ENCODE measurements at regions not wholly inside any gene's neighbourhood (a gene's known extent, or its start where the extent isn't known, plus 50 kb on each side); places are given as distances from the start of the nearest gene placed in this dataset.

DNA sequence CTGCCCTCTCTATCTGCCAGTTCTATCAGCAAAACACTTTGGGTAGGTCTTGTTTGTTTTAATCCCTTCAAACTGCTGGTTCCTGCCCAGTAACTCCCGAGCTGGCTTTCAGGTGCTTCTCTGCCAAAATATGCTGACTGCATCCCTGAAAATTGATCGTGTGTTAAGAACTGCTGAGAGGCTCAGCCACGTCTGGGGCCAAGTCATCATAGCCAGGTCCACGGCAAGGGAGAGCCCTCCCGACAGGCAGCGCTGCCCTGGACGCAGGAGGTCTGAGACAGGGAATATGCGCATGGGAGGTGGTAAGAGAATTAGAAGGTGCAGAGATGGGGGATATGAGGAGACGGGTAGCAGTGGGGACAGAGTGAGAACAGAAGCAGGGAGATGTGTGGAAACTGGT is 179.7 kb upstream of the TOPAZ1 start:
- no peak for TF ChIP-seq GATA3 (IDR thresholded peaks at IDR 0.05; ENCODE audit: low read depth, low read length)
- TF ChIP-seq GATA2 (IDR thresholded peaks at IDR 0.05; ENCODE audit: low read depth, low read length), result no peak

DNA sequence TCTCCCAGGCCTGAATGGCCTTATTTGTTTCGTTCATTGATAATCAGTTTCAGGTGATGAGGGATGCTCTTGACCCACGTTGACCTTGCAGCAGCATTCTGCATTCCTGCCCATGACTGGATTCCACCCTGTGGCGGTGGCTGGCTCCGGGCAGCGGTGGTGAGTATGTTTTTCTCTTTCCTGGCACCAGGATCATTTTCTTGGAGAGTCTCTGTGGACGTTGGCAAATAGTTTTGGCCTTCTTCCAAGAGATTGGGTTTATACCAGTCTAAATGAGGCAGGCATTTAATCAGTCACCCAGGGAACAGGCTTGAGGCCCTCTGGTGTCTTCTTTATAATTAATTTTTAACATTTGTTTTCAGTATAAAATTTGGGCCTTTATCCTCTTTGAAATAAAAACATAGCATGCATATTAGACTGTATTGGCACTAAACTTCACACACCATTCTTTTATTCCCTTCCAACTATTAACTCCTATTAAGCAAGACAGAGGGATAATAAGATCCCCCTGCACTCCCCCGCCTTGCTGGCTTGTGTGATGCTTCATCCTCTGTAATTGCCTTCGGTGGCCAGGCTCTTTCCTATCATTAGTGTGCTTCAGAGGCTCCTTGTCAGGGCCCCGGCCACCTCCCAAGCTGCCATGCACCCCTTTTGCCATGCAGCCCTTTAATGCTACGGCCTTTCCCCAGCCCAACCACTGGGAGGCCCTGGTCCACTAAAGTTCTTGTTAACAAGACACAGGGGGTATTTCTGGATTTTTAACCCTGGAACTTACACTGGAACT is 176.2 kb upstream of the TOPAZ1 start:
- TF ChIP-seq GATA2 (IDR thresholded peaks at IDR 0.05; ENCODE audit: low read depth, low read length), result peak; percentile 56; the same call in 1 of the 2 replicates
- TF ChIP-seq GATA3 (IDR thresholded peaks at IDR 0.05; ENCODE audit: low read depth, low read length), result no peak

DNA sequence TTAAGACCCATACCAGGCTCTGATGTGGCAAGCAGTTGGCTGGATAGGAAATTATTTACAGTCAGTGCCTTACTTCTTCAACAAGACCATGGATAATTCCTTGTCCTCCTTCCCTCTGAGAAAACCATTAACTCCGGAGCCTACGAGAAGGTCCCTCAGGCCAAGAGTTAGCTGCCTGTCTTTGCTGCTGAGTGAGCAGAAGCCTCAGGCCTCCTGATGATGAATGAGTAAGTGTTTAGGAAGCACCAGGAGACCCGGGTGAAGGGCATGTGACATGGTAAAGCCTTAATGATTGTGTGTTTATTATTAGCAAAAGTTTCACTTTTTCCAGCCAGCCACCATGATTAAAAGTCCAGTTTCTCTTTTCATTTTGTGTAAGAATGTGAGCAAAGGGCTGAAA is 174.9 kb upstream of the TOPAZ1 start:
- no peak for TF ChIP-seq GATA2 (IDR thresholded peaks at IDR 0.05; ENCODE audit: low read depth, low read length)
- TF ChIP-seq GATA3 (IDR thresholded peaks at IDR 0.05; ENCODE audit: low read depth, low read length), result no peak

DNA sequence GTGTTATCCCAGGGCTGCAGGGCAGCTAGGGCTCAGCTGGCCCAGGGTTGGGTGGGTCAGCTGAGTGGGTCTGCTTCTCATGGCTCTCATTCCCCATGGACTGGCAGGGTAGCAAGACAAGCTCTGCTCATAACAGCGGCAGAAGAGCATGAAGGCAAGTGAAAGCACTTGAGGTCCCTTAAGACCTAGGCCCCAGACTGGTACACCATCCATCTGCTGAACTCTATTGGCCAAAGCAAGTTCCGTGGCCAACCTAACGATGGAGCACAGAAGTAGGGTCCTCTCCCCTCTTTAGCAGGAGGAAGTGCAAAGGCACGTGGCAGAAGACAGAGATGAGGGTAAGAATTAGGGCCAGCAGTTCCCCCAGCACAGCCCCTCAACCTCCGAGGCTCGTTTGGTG is 174.3 kb upstream of the TOPAZ1 start:
- no peak for TF ChIP-seq GATA3 (IDR thresholded peaks at IDR 0.05; ENCODE audit: low read depth, low read length)
- no peak for TF ChIP-seq GATA2 (IDR thresholded peaks at IDR 0.05; ENCODE audit: low read depth, low read length)

DNA sequence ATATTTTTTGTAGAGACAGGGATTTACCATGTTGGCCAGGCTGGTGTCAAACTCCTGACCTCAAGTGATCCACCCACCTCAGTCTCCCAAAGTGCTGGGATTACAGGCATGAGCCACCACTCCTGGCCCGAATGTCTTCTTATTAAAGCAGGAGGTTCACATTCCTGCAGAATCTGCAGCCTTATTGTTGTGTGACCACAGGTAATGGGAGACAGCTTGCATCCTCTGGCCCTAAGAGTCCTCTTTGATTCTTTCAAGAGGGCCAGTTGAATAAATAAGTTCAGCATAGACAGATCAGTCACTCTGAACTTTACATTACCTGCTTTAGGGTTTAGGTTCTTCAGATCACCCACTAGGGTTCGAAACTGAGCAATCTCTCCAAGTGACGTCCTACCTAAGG is 172.9 kb upstream of the TOPAZ1 start:
- TF ChIP-seq GATA2 (IDR thresholded peaks at IDR 0.05; ENCODE audit: low read depth, low read length), result no peak
- no peak for TF ChIP-seq GATA3 (IDR thresholded peaks at IDR 0.05; ENCODE audit: low read depth, low read length)

DNA sequence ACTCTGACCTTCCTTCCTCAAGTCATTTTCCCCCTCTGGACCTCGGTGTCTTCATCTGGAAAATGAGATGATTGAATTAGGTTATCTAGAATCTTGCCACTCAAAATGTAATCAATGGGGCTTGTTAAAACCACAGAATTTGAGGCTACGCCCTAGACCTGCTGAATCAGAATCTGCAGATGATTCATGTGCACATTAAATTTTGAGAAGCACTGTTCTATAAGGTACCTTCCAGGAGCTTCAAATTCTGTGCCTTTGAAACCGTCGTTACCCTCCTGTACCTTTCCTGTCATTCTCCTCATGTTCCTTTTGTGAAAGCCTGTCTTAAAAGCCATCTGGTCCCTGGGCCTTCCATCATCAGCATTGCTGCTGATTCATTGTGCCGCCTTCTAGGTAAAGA is 172.4 kb upstream of the TOPAZ1 start:
- no peak for TF ChIP-seq GATA2 (IDR thresholded peaks at IDR 0.05; ENCODE audit: low read depth, low read length)
- no peak for TF ChIP-seq GATA3 (IDR thresholded peaks at IDR 0.05; ENCODE audit: low read depth, low read length)

DNA sequence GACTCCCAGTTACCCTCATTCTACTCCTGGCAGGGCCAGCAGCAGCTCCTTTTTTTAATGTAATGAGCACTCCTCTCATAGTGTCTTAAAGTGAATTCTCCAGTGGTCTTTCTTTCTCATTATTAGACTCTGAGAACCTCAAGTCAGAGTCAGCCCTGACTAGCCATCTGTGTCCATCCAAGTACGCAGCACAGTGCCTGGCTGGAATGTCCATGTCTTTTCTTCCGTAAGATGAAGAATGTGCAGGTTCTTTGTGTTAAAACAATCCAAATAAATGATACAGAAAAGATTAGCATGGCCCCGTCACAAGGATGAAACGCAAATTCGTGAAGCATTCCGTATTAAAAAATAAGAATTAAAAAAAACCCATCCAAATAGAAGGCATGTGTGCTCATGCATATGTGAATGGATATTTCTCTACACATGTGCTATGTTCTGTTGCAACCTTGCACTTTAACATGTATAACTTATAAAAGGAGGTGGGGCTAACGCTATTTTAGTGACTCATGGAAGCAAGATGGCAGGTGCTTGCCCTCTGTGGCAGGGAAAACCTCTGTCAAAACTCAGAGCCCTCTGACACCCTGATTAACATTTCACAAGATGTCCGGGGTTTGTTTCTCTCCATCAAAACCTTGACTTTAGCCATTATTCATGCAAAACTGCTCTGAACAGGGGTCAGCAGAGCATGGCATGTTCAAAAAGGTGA is 170.7 kb upstream of the TOPAZ1 start:
- TF ChIP-seq GATA3 (IDR thresholded peaks at IDR 0.05; ENCODE audit: low read depth, low read length) (no peak), GATA2 (IDR thresholded peaks at IDR 0.05; ENCODE audit: low read depth, low read length) (no peak)

DNA sequence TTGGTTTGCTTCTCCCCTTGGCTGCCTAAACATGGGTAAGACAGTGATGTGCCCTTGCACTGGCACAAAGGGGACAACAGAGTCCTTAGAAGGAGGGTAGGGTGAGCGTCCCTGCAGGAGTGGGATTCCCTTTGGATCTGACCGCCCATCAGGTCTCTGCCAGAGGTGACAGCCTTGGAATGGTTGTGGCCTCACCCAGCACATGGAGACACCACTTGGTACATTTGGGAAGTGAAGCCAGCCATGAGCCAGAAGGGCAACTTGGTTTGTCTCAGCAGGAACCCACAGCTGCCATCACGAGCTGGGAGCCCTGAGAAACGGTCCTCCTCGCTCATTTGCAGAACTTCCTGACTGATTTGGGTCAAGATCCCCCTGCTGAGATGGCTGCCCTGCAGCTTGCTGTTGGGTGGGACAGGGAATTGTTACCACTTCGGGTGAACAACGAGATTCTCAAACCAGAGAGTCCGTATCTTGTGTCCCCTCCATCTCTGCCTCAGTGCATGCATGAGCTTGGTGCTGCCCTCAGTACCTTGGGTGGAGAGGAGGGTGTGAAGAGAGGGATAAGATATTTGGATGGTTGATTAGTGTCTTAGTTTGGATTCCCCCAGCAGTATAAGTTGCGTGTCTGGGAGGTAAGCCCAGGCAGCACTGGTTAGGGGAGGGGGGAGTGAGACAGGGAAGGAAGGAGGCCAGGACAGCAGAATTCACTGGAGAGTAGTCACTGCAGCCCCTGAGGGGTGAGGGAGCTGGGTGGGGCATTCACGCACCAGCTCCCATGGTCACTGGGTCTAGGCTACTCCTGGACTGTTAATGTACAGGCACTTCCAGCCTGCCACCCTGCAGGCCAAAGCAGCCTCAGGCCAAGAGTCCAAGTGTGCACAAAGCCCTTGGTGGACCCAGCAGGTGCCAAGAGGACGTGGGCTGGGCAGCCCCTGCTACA is 168.8 kb upstream of the TOPAZ1 start:
- TF ChIP-seq GATA2 (IDR thresholded peaks at IDR 0.05; ENCODE audit: low read depth, low read length) (no peak), GATA3 (IDR thresholded peaks at IDR 0.05; ENCODE audit: low read depth, low read length) (no peak)

DNA sequence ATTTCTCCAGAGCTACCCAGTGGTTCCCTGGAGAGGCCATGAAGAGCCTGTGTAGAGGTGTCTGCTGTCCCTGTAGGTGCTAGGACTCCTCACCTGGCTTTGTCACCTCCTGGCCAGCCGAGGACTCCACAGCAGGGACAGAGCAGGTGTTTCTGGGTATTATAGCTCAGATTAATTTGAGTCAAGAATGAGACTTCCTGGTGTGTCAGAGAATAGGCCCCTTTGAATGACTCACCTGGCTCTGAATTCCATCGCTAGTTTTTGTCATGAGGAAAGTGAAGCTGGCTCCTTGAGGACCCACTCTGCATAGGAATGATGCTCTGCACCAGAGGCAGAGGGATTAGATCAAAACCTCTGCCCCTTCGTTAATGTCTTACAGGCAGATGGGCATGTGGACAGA is 167.5 kb upstream of the TOPAZ1 start:
- TF ChIP-seq GATA2 (IDR thresholded peaks at IDR 0.05; ENCODE audit: low read depth, low read length) (no peak), GATA3 (IDR thresholded peaks at IDR 0.05; ENCODE audit: low read depth, low read length) (no peak)

DNA sequence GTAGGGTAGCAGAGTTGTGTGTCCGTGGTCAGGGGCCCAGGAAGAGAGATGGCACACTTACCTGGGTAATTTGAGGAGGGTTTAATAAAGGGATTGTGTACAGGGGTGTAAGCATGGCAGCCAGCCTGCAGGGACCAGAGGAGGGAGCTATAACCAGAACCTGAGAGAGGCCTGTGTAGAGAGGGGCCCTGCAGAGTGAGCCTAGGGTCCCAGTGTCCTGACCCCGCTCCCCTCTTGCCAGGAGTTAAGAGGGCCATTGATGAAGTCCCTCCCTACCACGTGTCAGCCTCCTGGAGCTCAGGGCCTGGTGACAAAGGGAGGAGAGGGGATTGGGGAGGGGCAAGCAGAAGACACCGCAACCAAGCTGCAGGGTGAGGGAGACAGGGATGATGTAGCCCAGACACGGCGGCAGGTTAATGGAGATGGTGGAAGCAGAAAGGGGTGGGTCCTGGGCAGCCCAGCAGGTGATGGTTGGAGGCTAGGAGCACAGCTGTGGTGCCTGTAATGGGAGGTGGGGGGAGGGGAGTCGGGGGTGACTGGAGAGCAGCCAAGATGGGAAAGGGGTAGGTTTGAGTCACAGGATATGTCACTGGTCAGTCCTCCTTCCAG is 165.4 kb upstream of the TOPAZ1 start:
- TF ChIP-seq GATA2 (IDR thresholded peaks at IDR 0.05; ENCODE audit: low read depth, low read length) (no peak), GATA3 (IDR thresholded peaks at IDR 0.05; ENCODE audit: low read depth, low read length) (no peak)

DNA sequence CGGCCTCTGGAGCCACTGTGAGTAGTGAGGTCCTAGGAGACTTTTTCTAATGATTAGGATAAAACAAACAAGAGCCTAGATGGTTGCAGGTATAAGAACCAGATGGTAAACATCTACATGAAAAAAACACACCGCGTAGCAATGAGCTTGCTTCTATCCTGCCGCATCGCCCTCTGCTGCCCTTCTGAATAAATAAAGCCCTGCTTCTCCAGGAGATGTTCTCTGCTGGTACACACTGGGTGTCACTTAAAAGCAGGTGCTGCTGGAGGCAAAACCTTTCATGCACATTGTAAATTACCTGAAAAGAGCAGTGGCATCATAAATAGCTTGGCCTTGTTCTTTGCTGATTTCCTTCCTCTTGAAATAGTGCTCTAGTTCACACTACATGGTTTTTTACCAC is 164.4 kb upstream of the TOPAZ1 start:
- no peak for TF ChIP-seq GATA3 (IDR thresholded peaks at IDR 0.05; ENCODE audit: low read depth, low read length)
- TF ChIP-seq GATA2 (IDR thresholded peaks at IDR 0.05; ENCODE audit: low read depth, low read length), result no peak

DNA sequence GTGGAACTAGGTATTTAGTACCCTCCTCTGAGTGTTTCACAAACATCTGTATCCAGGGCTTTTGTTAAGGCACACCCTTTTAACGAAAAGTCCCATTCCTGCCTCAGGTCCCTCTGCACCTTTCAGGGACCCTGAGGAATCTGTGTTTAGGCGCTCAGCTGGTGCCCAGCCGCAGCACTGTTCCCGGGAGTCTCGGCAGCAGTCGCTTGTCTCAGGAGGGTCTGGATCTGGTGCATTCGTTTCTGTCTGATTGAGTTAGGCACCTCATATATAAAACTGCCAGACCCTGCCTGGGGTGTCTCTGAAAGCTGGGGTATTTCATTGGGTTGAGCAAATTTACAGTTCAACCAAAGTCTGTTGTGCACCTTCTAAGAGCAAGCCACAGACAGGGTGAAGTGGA is 162.8 kb upstream of the TOPAZ1 start:
- TF ChIP-seq GATA2 (IDR thresholded peaks at IDR 0.05; ENCODE audit: low read depth, low read length) (no peak), GATA3 (IDR thresholded peaks at IDR 0.05; ENCODE audit: low read depth, low read length) (no peak)

DNA sequence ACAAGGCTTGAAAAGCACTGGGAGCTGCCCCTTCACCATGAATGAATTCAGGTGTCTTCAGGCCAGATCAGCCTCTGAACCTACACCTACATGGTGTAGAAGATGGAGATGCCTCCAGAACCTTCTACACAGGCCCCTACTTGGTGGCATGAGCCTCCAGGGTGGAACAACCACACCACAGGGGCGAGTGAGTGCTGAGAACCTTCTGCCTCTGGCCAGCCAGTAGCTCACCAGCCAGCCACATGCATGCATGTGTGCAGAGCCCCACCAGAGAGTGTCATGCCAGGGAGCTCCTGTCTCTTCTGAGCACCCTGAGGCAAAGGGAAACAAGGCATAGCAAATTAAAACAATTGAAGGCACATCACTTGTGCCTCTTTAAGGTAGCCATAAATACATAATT is 161.8 kb upstream of the TOPAZ1 start:
- TF ChIP-seq GATA3 (IDR thresholded peaks at IDR 0.05; ENCODE audit: low read depth, low read length), result no peak
- no peak for TF ChIP-seq GATA2 (IDR thresholded peaks at IDR 0.05; ENCODE audit: low read depth, low read length)

Data from SH-SY5Y (cell line).